Keratinocyte (primary cell): ENCODE measurements at regions not wholly inside any gene's neighbourhood (a gene's known extent, or its start where the extent isn't known, plus 50 kb on each side); places are given as distances from the start of the nearest gene placed in this dataset.

Experiments used
- EZH2 ChIP-seq: IDR thresholded peaks from one replicate; pipeline ENCODE4 v1.6.1; 2012; ENCODE audit warnings: inconsistent platforms, mild to moderate bottlenecking, low read length, moderate library complexity
- TF ChIP-seq, protein P1 (sequence below), 3 experiments: IDR thresholded peaks in 1 of 3; conservative IDR thresholded peaks in 1 of 3; optimal IDR thresholded peaks in 1 of 3; 2 replicates in 2 of 3; 3 replicates in 1 of 3; pipeline versions ENCODE3 to v1.5.1; 2011; ENCODE audit warnings: low read length in 3 of 3, mild to moderate bottlenecking in 3 of 3, moderate library complexity in 2 of 3, control low read depth in 1 of 3, inconsistent platforms in 1 of 3; ENCODE audit not compliant: insufficient read depth in 2 of 3; ENCODE audit errors: extremely low read depth in 1 of 3

DNA sequence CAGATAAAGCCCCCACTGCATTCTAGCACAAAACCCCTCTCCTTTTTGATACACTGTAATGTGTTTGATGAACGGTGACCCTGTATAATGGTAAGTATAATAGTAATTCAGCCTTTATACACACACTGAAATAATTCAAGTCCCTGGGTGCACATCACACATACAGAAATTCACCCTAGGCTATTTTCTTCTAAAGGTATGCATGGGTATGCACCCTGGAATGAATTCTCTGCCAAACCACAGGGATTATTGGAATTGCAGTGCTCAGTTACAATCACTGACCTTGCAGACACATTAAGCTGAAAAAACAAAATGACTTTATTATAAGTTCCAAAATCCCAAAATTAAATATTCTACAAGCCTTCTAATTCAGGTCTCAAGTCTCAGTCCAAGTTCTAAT is 245.9 kb upstream of the FAT3 start:
- TF ChIP-seq, protein P1, sequence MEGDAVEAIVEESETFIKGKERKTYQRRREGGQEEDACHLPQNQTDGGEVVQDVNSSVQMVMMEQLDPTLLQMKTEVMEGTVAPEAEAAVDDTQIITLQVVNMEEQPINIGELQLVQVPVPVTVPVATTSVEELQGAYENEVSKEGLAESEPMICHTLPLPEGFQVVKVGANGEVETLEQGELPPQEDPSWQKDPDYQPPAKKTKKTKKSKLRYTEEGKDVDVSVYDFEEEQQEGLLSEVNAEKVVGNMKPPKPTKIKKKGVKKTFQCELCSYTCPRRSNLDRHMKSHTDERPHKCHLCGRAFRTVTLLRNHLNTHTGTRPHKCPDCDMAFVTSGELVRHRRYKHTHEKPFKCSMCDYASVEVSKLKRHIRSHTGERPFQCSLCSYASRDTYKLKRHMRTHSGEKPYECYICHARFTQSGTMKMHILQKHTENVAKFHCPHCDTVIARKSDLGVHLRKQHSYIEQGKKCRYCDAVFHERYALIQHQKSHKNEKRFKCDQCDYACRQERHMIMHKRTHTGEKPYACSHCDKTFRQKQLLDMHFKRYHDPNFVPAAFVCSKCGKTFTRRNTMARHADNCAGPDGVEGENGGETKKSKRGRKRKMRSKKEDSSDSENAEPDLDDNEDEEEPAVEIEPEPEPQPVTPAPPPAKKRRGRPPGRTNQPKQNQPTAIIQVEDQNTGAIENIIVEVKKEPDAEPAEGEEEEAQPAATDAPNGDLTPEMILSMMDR (optimal IDR thresholded peaks at IDR 0.05 in 1 of 3, IDR thresholded peaks at IDR 0.05 in 1 of 3, conservative IDR thresholded peaks at IDR 0.05 in 1 of 3; ENCODE audit: extremely low read depth in 1 of 3, insufficient read depth in 2 of 3, low read length in 3 of 3) = no peak
- TF ChIP-seq EZH2 = no peak
